Activated CD4-positive, alpha-beta T cell treated with anti-CD3 and anti-CD28 coated beads, Interleukin-2, Interleukin-4, amounts not matched to agents 100 ng/mL and 50 ng/mL, durations not matched to agents 16 hours and 8 hours (primary cell): ENCODE measurements at regions not wholly inside any gene's neighbourhood (a gene's known extent, or its start where the extent isn't known, plus 50 kb on each side); places are given as distances from the start of the nearest gene placed in this dataset.

Experiments
- DNase-seq: peaks from one replicate; pipeline ENCODE4 v3.0.0-alpha.2; 2020; ENCODE audit warnings: low spot score

- DNase-seq: no peak
These were observed 77.2 kb upstream of the CALCR start for GRCh38 chr7:93651603-93652159.

- no peak for DNase-seq
These were observed 72.0 kb upstream of the CALCR start for GRCh38 chr7:93646538-93646937.

- no peak for DNase-seq
These were observed 61.8 kb upstream of the CALCR start for GRCh38 chr7:93636276-93636675.

GRCh38 chr7:93632371-93632770, 57.8 kb upstream of the CALCR start:
- no peak for DNase-seq

GRCh38 chr7:93629291-93629801, 54.8 kb upstream of the CALCR start:
- no peak for DNase-seq

- DNase-seq: no peak
These were observed 52.3 kb upstream of the CALCR start for GRCh38 chr7:93626869-93627268.
